GM12878 (cell line): ENCODE measurements at regions not wholly inside any gene's neighbourhood (a gene's known extent, or its start where the extent isn't known, plus 50 kb on each side); places are given as distances from the start of the nearest gene placed in this dataset.
A peak's percentile ranks its signal among the peaks of the same experiment; 100 is the strongest.

ENCODE experiments used
- HDAC2 ChIP-seq: fragments of 200-600 bp; sonication (generic); IDR thresholded peaks from 2 replicates; pipeline ENCODE4 v1.6.1; 2017
- KDM1A ChIP-seq: fragments of 200-600 bp; sonication (generic); IDR thresholded peaks from 2 replicates; pipeline ENCODE4 v1.6.1; 2016; ENCODE audit warnings: borderline replicate concordance
- MEF2A ChIP-seq: IDR thresholded peaks from 2 replicates; pipeline ENCODE4 v1.6.1; 2011; ENCODE audit warnings: low read depth, mild to moderate bottlenecking, low read length, moderate library complexity; ENCODE audit not compliant: insufficient read depth
- NR2C2 ChIP-seq: IDR thresholded peaks from 2 replicates; pipeline ENCODE4 v1.6.1; 2011; ENCODE audit warnings: borderline replicate concordance, low read depth; ENCODE audit not compliant: control insufficient read depth, insufficient read length
- POLR2AphosphoS2 ChIP-seq: IDR thresholded peaks from 2 replicates; pipeline ENCODE4 v1.6.1; 2011; ENCODE audit warnings: low read depth, mild to moderate bottlenecking, low read length, improper control_type of control experiment, moderate library complexity
- RAD51 ChIP-seq: fragments of 450-650 bp; IDR thresholded peaks from 2 replicates; pipeline ENCODE4 v1.6.1; 2016; ENCODE audit warnings: moderate library complexity, mild to moderate bottlenecking, inconsistent platforms
- RELA ChIP-seq: fragments of 450-650 bp; IDR thresholded peaks from 2 replicates; pipeline ENCODE4 v1.8.0; 2014; ENCODE audit warnings: borderline replicate concordance; ENCODE audit not compliant: partially characterized antibody
- SMC3 ChIP-seq: IDR thresholded peaks from 2 replicates; pipeline ENCODE4 v1.6.1; 2011; ENCODE audit warnings: low read length, improper control_type of control experiment, borderline replicate concordance
- SPI1 ChIP-seq: IDR thresholded peaks from 2 replicates; pipeline ENCODE4 v1.6.1; 2011; ENCODE audit warnings: low read depth, mild to moderate bottlenecking, low read length, moderate library complexity, borderline replicate concordance; ENCODE audit not compliant: insufficient read depth
- SRF ChIP-seq, 2 experiments: IDR thresholded peaks; 2 replicates each; pipeline ENCODE4 v1.6.1; 2011; ENCODE audit warnings: low read depth in 2 of 2, low read length in 2 of 2, mild to moderate bottlenecking in 1 of 2, moderate library complexity in 1 of 2
- TAF1 ChIP-seq: IDR thresholded peaks from 2 replicates; pipeline ENCODE4 v1.6.1; 2011; ENCODE audit warnings: mild to moderate bottlenecking, low read depth, low read length, borderline replicate concordance
- ZNF24 ChIP-seq: fragments of 450-650 bp; IDR thresholded peaks from 2 replicates; pipeline ENCODE4 v1.6.1; 2017; ENCODE audit warnings: antibody characterized with exemption, mild to moderate bottlenecking
- TF ChIP-seq, protein P1 (sequence below): fragments of 450-650 bp; IDR thresholded peaks from 2 replicates; pipeline ENCODE4 v1.6.1; 2017; ENCODE audit warnings: mild to moderate bottlenecking
- TF ChIP-seq, protein P2 (sequence below): fragments of 450-650 bp; conservative IDR thresholded peaks from 2 replicates; pipeline ENCODE4 v1.6.1; 2017; ENCODE audit warnings: mild to moderate bottlenecking, moderate library complexity
- TF ChIP-seq, protein P3 (sequence below): fragments of 450-650 bp; IDR thresholded peaks from 2 replicates; pipeline ENCODE4 v1.6.1; 2016; ENCODE audit warnings: mild to moderate bottlenecking
- TF ChIP-seq, protein P4 (sequence below): fragments of 450-650 bp; formaldehyde crosslinking; IDR thresholded peaks from 2 replicates; pipeline ENCODE4 v1.5.0; 2022; ENCODE audit warnings: mild to moderate bottlenecking, missing genetic modification characterization
- TF ChIP-seq, protein P5 (sequence below): fragments of 450-650 bp; IDR thresholded peaks from 2 replicates; pipeline ENCODE4 v1.6.1; 2017; ENCODE audit warnings: mild to moderate bottlenecking, moderate library complexity

DNA sequence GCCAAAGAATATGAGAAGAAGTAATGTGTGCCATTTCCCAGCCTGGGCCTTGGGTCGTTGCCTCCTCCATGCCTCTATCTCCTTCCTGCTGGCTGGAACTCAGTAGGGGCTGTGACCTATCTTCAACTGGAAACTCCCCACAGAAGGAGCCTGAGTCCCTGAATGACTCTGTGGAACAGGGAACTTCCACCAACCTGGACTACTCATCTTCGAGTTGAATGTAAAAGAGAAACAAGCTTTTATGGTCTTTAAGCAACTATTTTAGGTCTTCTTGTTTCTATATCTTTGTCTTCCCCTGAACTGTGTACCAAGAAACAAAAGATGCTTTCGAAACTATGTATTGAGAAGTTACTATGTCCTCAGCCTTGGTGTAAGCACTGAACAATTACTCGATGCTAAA lies 355.3 kb upstream of the NR2F2 start (continued):
- TF ChIP-seq, protein P1, sequence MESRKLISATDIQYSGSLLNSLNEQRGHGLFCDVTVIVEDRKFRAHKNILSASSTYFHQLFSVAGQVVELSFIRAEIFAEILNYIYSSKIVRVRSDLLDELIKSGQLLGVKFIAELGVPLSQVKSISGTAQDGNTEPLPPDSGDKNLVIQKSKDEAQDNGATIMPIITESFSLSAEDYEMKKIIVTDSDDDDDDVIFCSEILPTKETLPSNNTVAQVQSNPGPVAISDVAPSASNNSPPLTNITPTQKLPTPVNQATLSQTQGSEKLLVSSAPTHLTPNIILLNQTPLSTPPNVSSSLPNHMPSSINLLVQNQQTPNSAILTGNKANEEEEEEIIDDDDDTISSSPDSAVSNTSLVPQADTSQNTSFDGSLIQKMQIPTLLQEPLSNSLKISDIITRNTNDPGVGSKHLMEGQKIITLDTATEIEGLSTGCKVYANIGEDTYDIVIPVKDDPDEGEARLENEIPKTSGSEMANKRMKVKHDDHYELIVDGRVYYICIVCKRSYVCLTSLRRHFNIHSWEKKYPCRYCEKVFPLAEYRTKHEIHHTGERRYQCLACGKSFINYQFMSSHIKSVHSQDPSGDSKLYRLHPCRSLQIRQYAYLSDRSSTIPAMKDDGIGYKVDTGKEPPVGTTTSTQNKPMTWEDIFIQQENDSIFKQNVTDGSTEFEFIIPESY: no peak
- TF ChIP-seq POLR2AphosphoS2: no peak
- TF ChIP-seq RAD51: no peak
- TF ChIP-seq NR2C2: no peak
- no peak for TF ChIP-seq HDAC2
- TF ChIP-seq SPI1: no peak
- TF ChIP-seq ZNF24: no peak
- TF ChIP-seq, protein P2, sequence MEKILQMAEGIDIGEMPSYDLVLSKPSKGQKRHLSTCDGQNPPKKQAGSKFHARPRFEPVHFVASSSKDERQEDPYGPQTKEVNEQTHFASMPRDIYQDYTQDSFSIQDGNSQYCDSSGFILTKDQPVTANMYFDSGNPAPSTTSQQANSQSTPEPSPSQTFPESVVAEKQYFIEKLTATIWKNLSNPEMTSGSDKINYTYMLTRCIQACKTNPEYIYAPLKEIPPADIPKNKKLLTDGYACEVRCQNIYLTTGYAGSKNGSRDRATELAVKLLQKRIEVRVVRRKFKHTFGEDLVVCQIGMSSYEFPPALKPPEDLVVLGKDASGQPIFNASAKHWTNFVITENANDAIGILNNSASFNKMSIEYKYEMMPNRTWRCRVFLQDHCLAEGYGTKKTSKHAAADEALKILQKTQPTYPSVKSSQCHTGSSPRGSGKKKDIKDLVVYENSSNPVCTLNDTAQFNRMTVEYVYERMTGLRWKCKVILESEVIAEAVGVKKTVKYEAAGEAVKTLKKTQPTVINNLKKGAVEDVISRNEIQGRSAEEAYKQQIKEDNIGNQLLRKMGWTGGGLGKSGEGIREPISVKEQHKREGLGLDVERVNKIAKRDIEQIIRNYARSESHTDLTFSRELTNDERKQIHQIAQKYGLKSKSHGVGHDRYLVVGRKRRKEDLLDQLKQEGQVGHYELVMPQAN: no peak
- TF ChIP-seq SRF (IDR thresholded peaks at IDR 0.05; ENCODE audit: low read depth in 2 of 2, low read length in 2 of 2): no peak
- peak; percentile 80 for TF ChIP-seq MEF2A
- no peak for TF ChIP-seq TAF1
- TF ChIP-seq KDM1A: no peak
- TF ChIP-seq, protein P3, sequence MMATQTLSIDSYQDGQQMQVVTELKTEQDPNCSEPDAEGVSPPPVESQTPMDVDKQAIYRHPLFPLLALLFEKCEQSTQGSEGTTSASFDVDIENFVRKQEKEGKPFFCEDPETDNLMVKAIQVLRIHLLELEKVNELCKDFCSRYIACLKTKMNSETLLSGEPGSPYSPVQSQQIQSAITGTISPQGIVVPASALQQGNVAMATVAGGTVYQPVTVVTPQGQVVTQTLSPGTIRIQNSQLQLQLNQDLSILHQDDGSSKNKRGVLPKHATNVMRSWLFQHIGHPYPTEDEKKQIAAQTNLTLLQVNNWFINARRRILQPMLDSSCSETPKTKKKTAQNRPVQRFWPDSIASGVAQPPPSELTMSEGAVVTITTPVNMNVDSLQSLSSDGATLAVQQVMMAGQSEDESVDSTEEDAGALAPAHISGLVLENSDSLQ: no peak
- TF ChIP-seq SMC3: peak; percentile 10; the same call in 1 of the 2 replicates
- TF ChIP-seq RELA: peak; percentile 88
- TF ChIP-seq, protein P4, sequence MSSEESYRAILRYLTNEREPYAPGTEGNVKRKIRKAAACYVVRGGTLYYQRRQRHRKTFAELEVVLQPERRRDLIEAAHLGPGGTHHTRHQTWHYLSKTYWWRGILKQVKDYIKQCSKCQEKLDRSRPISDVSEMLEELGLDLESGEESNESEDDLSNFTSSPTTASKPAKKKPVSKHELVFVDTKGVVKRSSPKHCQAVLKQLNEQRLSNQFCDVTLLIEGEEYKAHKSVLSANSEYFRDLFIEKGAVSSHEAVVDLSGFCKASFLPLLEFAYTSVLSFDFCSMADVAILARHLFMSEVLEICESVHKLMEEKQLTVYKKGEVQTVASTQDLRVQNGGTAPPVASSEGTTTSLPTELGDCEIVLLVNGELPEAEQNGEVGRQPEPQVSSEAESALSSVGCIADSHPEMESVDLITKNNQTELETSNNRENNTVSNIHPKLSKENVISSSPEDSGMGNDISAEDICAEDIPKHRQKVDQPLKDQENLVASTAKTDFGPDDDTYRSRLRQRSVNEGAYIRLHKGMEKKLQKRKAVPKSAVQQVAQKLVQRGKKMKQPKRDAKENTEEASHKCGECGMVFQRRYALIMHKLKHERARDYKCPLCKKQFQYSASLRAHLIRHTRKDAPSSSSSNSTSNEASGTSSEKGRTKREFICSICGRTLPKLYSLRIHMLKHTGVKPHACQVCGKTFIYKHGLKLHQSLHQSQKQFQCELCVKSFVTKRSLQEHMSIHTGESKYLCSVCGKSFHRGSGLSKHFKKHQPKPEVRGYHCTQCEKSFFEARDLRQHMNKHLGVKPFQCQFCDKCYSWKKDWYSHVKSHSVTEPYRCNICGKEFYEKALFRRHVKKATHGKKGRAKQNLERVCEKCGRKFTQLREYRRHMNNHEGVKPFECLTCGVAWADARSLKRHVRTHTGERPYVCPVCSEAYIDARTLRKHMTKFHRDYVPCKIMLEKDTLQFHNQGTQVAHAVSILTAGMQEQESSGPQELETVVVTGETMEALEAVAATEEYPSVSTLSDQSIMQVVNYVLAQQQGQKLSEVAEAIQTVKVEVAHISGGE: no peak
- TF ChIP-seq, protein P5, sequence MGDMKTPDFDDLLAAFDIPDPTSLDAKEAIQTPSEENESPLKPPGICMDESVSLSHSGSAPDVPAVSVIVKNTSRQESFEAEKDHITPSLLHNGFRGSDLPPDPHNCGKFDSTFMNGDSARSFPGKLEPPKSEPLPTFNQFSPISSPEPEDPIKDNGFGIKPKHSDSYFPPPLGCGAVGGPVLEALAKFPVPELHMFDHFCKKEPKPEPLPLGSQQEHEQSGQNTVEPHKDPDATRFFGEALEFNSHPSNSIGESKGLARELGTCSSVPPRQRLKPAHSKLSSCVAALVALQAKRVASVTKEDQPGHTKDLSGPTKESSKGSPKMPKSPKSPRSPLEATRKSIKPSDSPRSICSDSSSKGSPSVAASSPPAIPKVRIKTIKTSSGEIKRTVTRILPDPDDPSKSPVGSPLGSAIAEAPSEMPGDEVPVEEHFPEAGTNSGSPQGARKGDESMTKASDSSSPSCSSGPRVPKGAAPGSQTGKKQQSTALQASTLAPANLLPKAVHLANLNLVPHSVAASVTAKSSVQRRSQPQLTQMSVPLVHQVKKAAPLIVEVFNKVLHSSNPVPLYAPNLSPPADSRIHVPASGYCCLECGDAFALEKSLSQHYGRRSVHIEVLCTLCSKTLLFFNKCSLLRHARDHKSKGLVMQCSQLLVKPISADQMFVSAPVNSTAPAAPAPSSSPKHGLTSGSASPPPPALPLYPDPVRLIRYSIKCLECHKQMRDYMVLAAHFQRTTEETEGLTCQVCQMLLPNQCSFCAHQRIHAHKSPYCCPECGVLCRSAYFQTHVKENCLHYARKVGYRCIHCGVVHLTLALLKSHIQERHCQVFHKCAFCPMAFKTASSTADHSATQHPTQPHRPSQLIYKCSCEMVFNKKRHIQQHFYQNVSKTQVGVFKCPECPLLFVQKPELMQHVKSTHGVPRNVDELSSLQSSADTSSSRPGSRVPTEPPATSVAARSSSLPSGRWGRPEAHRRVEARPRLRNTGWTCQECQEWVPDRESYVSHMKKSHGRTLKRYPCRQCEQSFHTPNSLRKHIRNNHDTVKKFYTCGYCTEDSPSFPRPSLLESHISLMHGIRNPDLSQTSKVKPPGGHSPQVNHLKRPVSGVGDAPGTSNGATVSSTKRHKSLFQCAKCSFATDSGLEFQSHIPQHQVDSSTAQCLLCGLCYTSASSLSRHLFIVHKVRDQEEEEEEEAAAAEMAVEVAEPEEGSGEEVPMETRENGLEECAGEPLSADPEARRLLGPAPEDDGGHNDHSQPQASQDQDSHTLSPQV: no peak
